Ovary (tissue), 3 donors: ENCODE measurements at regions not wholly inside any gene's neighbourhood (a gene's known extent, or its start where the extent isn't known, plus 50 kb on each side); places are given as distances from the start of the nearest gene placed in this dataset.

Source experiments
- CTCF ChIP-seq, 3 donors: fragments of 450-650 bp in 2 of 3; fragments of 200-600 bp in 1 of 3; IDR thresholded peaks; one replicate each; pipeline versions ENCODE4 v1.5.1 to v1.8.0; 2016 to 2022; ENCODE audit warnings: antibody characterized with exemption in 3 of 3, mild to moderate bottlenecking in 1 of 3
- EP300 ChIP-seq: sonication (generic); formaldehyde crosslinking; IDR thresholded peaks from one replicate; pipeline ENCODE4 v1.6.1; 2017; ENCODE audit warnings: antibody characterized with exemption
- POLR2A ChIP-seq: fragments of 450-650 bp; IDR thresholded peaks from one replicate; pipeline ENCODE4 v1.6.1; 2017; ENCODE audit warnings: antibody characterized with exemption, mild to moderate bottlenecking, moderate library complexity
- donor health status: DM: no; HTN: no; CAD: no.

- no peak for TF ChIP-seq CTCF (IDR thresholded peaks at IDR 0.05)
- no peak for TF ChIP-seq POLR2A
- no peak for TF ChIP-seq EP300
Measured at GRCh38 chr2:234138836-234139235, 88.3 kb downstream of the SPP2 start.
